Lung (tissue), 11 donors: ENCODE measurements at regions not wholly inside any gene's neighbourhood (a gene's known extent, or its start where the extent isn't known, plus 50 kb on each side); places are given as distances from the start of the nearest gene placed in this dataset.
A peak's percentile ranks its signal among the peaks of the same experiment; 100 is the strongest.

Experiments used
- ATAC-seq: fragments of 200-7000 bp; cut with Tn5 transposase; one replicate; pipeline ENCODE4 v1.9.1; 2020; ENCODE audit warnings: moderate number of reproducible peaks; ENCODE audit not compliant: insufficient read depth, low FRiP score
- DNase-seq, 3 donors: peaks; one replicate each; pipeline ENCODE4 v3.0.0-alpha.2; 2013 to 2017
- H3K27ac ChIP-seq, 2 donors: one replicate each; pipeline ENCODE4 v1.5.1; 2013; ENCODE audit warnings: mild to moderate bottlenecking in 2 of 2, moderate library complexity in 2 of 2, control low read depth in 1 of 2, inconsistent platforms in 1 of 2, low read depth in 1 of 2, low read length in 1 of 2
- H3K27me3 ChIP-seq, 3 donors: one replicate each; pipeline ENCODE4 v1.5.1; 2013; ENCODE audit warnings: low read length in 2 of 3; ENCODE audit not compliant: control insufficient read depth in 3 of 3, insufficient read depth in 3 of 3
- H3K36me3 ChIP-seq, 4 donors: one replicate each; pipeline ENCODE4 v1.5.1; 2013; ENCODE audit warnings: low read length in 4 of 4, mild to moderate bottlenecking in 1 of 4, moderate library complexity in 1 of 4; ENCODE audit not compliant: control insufficient read depth in 4 of 4, insufficient read depth in 4 of 4
- H3K4me1 ChIP-seq, 5 donors: one replicate each; pipeline ENCODE4 v1.5.1; 2013; ENCODE audit warnings: low read length in 5 of 5, mild to moderate bottlenecking in 2 of 5, moderate library complexity in 1 of 5; ENCODE audit not compliant: control insufficient read depth in 5 of 5, insufficient read depth in 5 of 5
- H3K4me3 ChIP-seq: one replicate; pipeline ENCODE4 v1.5.1; 2013; ENCODE audit warnings: mild to moderate bottlenecking, control low read depth, moderate library complexity
- H3K9ac ChIP-seq, 2 donors: one replicate each; pipeline ENCODE4 v1.5.1; 2013; ENCODE audit warnings: low read length in 2 of 2, control low read depth in 1 of 2; ENCODE audit not compliant: insufficient read depth in 1 of 2
- H3K9me3 ChIP-seq, 4 donors: one replicate each; pipeline ENCODE4 v1.5.1; 2013; ENCODE audit warnings: low read length in 3 of 4, mild to moderate bottlenecking in 1 of 4, moderate library complexity in 1 of 4; ENCODE audit not compliant: control insufficient read depth in 4 of 4, insufficient read depth in 3 of 4
- WGBS, 2 donors: extraction: QIAGEN DNeasy Blood & Tissue Kit; methylation state at CpG; one replicate each; pipeline ENCODE4 v1.1.7; 2013; 5-methylcytosine and 5-hydroxymethylcytosine counted together
- TF ChIP-seq, protein P1 (sequence below): IDR thresholded peaks from 2 replicates; pipeline ENCODE4 v1.5.1; 2012; ENCODE audit warnings: mild to moderate bottlenecking; ENCODE audit errors: control extremely low read depth, extremely low read depth
- donor health status: control.
- donor health status: control.
- donor health status: Bipolar disorder and iron deficiency.
- donor health status: healthy.
- donor health status: DM: yes; HTN: yes; CAD: no.

DNA sequence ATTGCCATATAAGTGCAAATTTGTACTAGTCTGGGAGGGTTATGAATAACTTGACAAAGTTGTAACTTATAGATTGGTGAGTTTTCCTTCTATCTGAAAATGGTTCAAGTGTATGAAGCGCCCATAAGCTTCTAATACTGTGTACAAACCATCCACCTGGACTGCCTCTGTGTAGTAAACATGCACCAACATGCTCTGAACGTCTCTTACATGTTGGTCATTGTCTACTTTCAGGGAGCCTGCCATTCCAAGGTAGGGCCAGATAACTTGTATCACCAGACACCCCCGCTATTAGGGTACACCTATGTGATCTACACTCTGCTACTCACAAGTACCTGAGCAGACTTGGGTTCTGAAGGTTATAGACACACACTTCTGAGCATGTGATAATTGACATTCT, 735.5 kb upstream of the API5 start:
- no peaks in the 10 kb centered on the region for H3K4me1 ChIP-seq
- H3K4me3 ChIP-seq, result no peak overlapping the region
- TF ChIP-seq, protein P1, sequence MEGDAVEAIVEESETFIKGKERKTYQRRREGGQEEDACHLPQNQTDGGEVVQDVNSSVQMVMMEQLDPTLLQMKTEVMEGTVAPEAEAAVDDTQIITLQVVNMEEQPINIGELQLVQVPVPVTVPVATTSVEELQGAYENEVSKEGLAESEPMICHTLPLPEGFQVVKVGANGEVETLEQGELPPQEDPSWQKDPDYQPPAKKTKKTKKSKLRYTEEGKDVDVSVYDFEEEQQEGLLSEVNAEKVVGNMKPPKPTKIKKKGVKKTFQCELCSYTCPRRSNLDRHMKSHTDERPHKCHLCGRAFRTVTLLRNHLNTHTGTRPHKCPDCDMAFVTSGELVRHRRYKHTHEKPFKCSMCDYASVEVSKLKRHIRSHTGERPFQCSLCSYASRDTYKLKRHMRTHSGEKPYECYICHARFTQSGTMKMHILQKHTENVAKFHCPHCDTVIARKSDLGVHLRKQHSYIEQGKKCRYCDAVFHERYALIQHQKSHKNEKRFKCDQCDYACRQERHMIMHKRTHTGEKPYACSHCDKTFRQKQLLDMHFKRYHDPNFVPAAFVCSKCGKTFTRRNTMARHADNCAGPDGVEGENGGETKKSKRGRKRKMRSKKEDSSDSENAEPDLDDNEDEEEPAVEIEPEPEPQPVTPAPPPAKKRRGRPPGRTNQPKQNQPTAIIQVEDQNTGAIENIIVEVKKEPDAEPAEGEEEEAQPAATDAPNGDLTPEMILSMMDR, result no peak
- H3K9me3 ChIP-seq, result no peaks in the 10 kb centered on the region
- ATAC-seq (no peak), DNase-seq (no peak)
- no peaks in the 10 kb centered on the region for H3K27me3 ChIP-seq
- no peaks in the 10 kb centered on the region for H3K36me3 ChIP-seq
- WGBS, 2 donors, result 72 to 85% methylated on average over 3 of the region's 3 CpGs
- H3K9ac ChIP-seq, result no peak overlapping the region
- H3K27ac ChIP-seq, result no peak overlapping the region

DNA sequence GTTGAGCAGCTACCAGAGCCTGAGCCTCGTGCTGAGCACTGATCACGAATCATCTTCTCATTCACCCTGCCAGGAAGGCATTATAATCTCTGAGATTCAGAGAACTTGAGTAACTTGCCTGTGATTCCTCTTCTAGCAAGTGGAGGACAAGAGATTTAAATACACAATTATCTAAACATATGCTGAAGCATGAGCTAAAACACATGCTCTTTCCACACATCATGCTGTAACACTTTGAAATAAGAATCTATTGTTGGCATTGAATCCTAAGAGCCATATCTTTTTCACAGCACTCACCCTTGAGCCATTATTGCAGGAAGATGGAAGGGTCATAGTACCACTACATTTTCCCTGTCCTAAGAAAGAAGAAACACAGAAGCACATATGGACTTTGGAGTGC, 722.5 kb upstream of the API5 start:
- DNase-seq, result peak in 2 of 3 donors; percentile 69 to 89
- no peak for ATAC-seq
- TF ChIP-seq, protein P1, result no peak

DNA sequence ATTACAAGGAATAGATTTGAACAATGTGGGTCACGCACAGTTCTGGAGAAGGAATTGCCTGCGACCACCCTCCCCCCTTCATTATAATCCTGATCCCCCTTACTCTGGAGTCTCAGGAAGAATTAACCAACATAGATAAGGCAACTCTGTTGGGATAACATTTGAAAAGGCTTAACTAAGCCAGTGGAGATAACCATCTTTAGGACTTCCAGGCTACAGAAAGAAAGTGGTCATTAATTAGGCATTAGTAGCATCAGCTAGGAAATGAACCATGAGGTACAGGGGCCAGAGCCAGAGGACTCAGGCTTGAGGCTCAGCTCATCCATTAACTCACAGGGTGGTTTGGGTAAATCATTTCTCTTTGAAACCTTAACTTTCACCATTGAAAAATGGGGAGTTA, 720.0 kb upstream of the API5 start:
- H3K36me3 ChIP-seq, result no peaks in the 10 kb centered on the region
- TF ChIP-seq, protein P1, result no peak
- H3K4me3 ChIP-seq, result no peak overlapping the region
- H3K9me3 ChIP-seq, result no peaks in the 10 kb centered on the region
- ATAC-seq, result no peak
- no peak overlapping the region for H3K27ac ChIP-seq
- H3K4me1 ChIP-seq, result peaks cover 0 to 11% (median 0%) of the 10 kb centered on the region in 5 donors
- no peak for DNase-seq
- H3K9ac ChIP-seq, result no peak overlapping the region
- 82 to 85% methylated on average over 2 of the region's 2 CpGs for WGBS, 2 donors
- H3K27me3 ChIP-seq, result no peaks in the 10 kb centered on the region

More for the DNA sequence above, 722.5 kb upstream of the API5 start:
- H3K27ac ChIP-seq, result no peak overlapping the region
- H3K9me3 ChIP-seq, result no peaks in the 10 kb centered on the region
- 60 to 61% methylated on average over 2 of the region's 2 CpGs for WGBS, 2 donors
- H3K4me1 ChIP-seq, result peaks cover 0 to 11% (median 0%) of the 10 kb centered on the region in 5 donors
- no peak overlapping the region for H3K9ac ChIP-seq
- H3K4me3 ChIP-seq, result no peak overlapping the region
- no peaks in the 10 kb centered on the region for H3K36me3 ChIP-seq
- no peaks in the 10 kb centered on the region for H3K27me3 ChIP-seq

DNA sequence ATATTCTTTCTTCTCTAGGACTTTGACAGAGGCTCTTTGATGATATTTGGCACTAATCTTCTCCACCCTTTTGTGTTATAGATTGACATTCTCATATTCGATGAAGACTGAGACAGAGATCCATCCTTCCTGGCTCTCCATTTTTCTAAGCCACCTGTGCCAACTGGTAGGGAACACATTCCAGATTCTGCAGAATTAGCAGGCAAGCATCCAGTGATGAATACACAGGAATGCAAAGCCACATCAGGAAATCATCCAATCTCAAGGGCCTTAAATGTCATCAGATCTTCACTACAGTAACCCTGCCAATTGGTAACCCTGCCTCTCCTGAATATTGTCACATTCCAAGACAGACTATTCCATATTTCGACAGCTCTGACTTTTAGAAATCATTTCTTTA, 718.4 kb upstream of the API5 start:
- Histone ChIP-seq H3K4me3 (no peak overlapping the region), H3K36me3 (no peaks in the 10 kb centered on the region), H3K9me3 (no peaks in the 10 kb centered on the region), H3K4me1 (peaks cover 0 to 11% (median 0%) of the 10 kb centered on the region in 5 donors), H3K27ac (no peak overlapping the region), H3K9ac (no peak overlapping the region), H3K27me3 (no peaks in the 10 kb centered on the region)
- no peak for DNase-seq
- TF ChIP-seq, protein P1, result no peak
- no peak for ATAC-seq
- WGBS, 2 donors, result 70 to 83% methylated on average over 2 of the region's 2 CpGs
